ENCODE measurements at regions not wholly inside any gene's neighbourhood (a gene's known extent, or its start where the extent isn't known, plus 50 kb on each side); places are given as distances from the start of the nearest gene placed in this dataset.

DNA sequence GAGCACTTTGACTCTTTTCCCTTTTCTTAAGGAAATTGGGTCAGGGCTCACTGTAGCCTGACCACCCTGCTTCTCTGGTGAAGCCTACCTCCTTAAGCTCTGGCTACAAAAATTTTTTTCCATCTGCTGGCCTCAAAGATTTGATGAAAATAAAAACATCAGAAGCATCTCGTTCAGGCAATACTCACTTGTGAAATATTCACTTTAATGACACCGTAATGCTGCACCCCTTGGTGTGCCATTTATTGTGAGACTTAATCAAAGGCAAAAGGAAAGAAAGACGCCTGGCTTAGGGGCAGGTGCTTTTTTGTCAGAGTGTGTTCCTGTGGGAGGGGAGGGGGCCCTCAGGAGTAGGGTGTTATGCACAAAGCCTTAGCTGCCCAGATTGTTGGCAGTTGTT is 155.0 kb upstream of the TMPO start:
- TF ChIP-seq POLR2A (IDR thresholded peaks at IDR 0.05) = no peak
- TF ChIP-seq, protein P1, sequence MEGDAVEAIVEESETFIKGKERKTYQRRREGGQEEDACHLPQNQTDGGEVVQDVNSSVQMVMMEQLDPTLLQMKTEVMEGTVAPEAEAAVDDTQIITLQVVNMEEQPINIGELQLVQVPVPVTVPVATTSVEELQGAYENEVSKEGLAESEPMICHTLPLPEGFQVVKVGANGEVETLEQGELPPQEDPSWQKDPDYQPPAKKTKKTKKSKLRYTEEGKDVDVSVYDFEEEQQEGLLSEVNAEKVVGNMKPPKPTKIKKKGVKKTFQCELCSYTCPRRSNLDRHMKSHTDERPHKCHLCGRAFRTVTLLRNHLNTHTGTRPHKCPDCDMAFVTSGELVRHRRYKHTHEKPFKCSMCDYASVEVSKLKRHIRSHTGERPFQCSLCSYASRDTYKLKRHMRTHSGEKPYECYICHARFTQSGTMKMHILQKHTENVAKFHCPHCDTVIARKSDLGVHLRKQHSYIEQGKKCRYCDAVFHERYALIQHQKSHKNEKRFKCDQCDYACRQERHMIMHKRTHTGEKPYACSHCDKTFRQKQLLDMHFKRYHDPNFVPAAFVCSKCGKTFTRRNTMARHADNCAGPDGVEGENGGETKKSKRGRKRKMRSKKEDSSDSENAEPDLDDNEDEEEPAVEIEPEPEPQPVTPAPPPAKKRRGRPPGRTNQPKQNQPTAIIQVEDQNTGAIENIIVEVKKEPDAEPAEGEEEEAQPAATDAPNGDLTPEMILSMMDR (IDR thresholded peaks at IDR 0.05) = no peak

Measured in thyroid gland (tissue), 4 donors.